ENCODE measurements at regions not wholly inside any gene's neighbourhood (a gene's known extent, or its start where the extent isn't known, plus 50 kb on each side); places are given as distances from the start of the nearest gene placed in this dataset.

- ATAC-seq (ENCODE audit: low FRiP score): no peak
- no peak for TF ChIP-seq CTCF (IDR thresholded peaks at IDR 0.05)
- no peak for DNase-seq (ENCODE audit: low spot score)
These were observed 241.0 kb downstream of the RAB28 start for GRCh38 chr4:13243152-13243551.

GRCh38 chr4:13240066-13240465 lies 244.1 kb downstream of the RAB28 start:
- TF ChIP-seq CTCF (IDR thresholded peaks at IDR 0.05): no peak
- ATAC-seq (ENCODE audit: low FRiP score) (no peak), DNase-seq (ENCODE audit: low spot score) (no peak)

DNA sequence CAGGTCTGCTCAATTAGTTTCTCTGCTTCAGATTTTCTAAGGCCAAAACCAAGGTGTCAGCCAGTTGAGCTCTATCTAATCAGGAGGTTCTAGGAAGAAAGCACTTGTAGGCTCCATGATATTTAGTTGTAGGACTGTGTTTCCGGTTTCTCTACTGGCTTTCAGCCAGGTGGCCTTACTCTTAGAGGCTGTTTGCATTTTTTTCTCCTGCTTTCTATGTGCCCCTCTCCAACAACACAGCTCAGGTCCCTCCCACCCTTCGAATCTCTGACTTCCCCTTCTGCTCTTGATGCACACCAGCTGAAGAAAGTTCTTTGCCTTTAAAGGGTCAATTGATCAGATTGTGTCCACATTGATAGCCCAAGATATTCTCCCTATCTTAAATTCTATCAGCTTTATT lies 245.2 kb downstream of the RAB28 start:
- ATAC-seq (ENCODE audit: low FRiP score): no peak
- TF ChIP-seq CTCF (IDR thresholded peaks at IDR 0.05): no peak
- DNase-seq (ENCODE audit: low spot score): no peak

DNA sequence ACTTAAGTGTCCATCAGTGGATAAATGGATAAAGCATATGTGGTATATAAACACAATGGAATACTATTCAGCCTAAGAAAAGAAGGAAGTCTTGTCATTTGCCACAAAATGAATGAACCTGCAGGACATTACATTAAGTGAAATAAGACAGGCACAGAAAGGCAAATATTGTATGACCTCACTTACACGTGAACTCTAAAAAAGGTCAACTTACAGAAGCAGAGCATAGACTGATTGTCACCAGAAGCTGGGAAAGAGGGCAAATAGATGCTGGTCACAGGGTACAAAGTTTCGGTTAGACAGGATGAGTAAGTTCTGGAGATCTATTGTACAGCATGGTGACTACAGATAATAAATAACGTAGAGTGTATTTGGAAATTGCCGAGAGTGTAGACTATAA lies 247.7 kb downstream of the RAB28 start:
- DNase-seq (ENCODE audit: low spot score): no peak
- TF ChIP-seq CTCF (IDR thresholded peaks at IDR 0.05): no peak
- ATAC-seq (ENCODE audit: low FRiP score): no peak

GRCh38 chr4:13233755-13234154 lies 250.4 kb downstream of the RAB28 start:
- DNase-seq (ENCODE audit: low spot score) (no peak), ATAC-seq (ENCODE audit: low FRiP score) (no peak)
- TF ChIP-seq CTCF (IDR thresholded peaks at IDR 0.05): no peak

DNA sequence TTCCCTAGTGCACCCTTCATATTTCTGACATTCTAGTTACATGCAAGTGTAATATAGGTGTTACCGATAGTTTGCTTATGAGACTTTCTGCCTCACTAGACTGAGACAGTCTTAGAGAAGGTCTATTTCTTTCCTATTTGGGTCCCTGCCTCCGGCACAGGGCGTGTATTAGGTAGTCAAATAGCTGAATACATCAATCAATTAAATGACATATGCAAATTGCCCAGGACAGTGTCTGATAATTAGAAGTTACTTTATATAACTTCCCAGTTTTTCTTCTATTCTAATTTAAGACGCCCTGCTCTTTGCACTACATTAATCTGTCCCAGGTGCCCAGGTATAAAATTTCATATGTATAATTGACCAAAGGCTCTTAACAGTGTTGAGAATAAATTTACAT lies 264.2 kb downstream of the RAB28 start:
- no peak for DNase-seq (ENCODE audit: low spot score)
- no peak for TF ChIP-seq CTCF (IDR thresholded peaks at IDR 0.05)
- no peak for ATAC-seq (ENCODE audit: low FRiP score)

GRCh38 chr4:13218326-13218958 lies 265.7 kb downstream of the RAB28 start:
- no peak for ATAC-seq (ENCODE audit: low FRiP score)
- no peak for DNase-seq (ENCODE audit: low spot score)
- TF ChIP-seq CTCF (IDR thresholded peaks at IDR 0.05): no peak
